Tibial artery (tissue), 4 donors: ENCODE measurements at regions not wholly inside any gene's neighbourhood (a gene's known extent, or its start where the extent isn't known, plus 50 kb on each side); places are given as distances from the start of the nearest gene placed in this dataset.

Experiments
- DNase-seq, 2 donors: peaks; one replicate each; pipeline ENCODE4 v3.0.0-alpha.2; 2019
- H3K27ac ChIP-seq, 2 donors: fragments of 200-600 bp; sonication (generic) in 1 of 2; 1 replicate in 1 of 2; 2 replicates in 1 of 2; pipeline ENCODE4 v1.5.1; 2018 to 2019; ENCODE audit warnings: mild to moderate bottlenecking in 1 of 2
- H3K27me3 ChIP-seq, 2 donors: fragments of 200-600 bp; sonication (generic) in 1 of 2; one replicate each; pipeline versions ENCODE4 v1.5.1 to v1.6.0; 2016 to 2019
- H3K36me3 ChIP-seq, 3 donors: fragments of 200-600 bp; sonication (generic) in 2 of 3; one replicate each; pipeline ENCODE4 v1.5.1; 2016 to 2019; ENCODE audit warnings: mild to moderate bottlenecking in 2 of 3
- H3K4me1 ChIP-seq, 4 donors: fragments of 200-600 bp; sonication (generic) in 2 of 4; 1 replicate in 3 of 4; 2 replicates in 1 of 4; pipeline ENCODE4 v1.5.1; 2016 to 2019
- H3K4me3 ChIP-seq, 2 donors: fragments of 200-600 bp; sonication (generic) in 1 of 2; 1 replicate in 1 of 2; 2 replicates in 1 of 2; pipeline ENCODE4 v1.5.1; 2018 to 2019; ENCODE audit warnings: mild to moderate bottlenecking in 2 of 2
- H3K9me3 ChIP-seq, 3 donors: fragments of 200-600 bp; sonication (generic) in 1 of 3; one replicate each; pipeline ENCODE4 v1.5.1; 2016 to 2019
- CTCF ChIP-seq, 2 experiments: fragments of 200-600 bp in 1 of 2; fragments of 450-650 bp in 1 of 2; IDR thresholded peaks; one replicate each; pipeline ENCODE4 v1.5.1; 2017 to 2019; ENCODE audit warnings: antibody characterized with exemption in 2 of 2, mild to moderate bottlenecking in 1 of 2, moderate library complexity in 1 of 2
- intact Hi-C: fragments of 100-400 bp; cut with DNase I; formaldehyde crosslinking; loops from one replicate; pipeline ENCODE4 v1.15.0; 2023; ENCODE audit warnings: low total_unique reads

GRCh38 chr5:3784854-3785253 is 189.2 kb downstream of the IRX1 start:
- Histone ChIP-seq H3K4me3 (no peak overlapping the region), H3K27me3 (peaks cover 0 to 2% of the 10 kb centered on the region in 2 donors), H3K27ac (no peak overlapping the region), H3K9me3 (no peaks in the 10 kb centered on the region), H3K4me1 (no peaks in the 10 kb centered on the region), H3K36me3 (no peaks in the 10 kb centered on the region)
- intact Hi-C loops: no loop called here
- no peak for DNase-seq
- no peak for TF ChIP-seq CTCF (IDR thresholded peaks at IDR 0.05)

- H3K36me3 ChIP-seq: no peaks in the 10 kb centered on the region
- TF ChIP-seq CTCF (IDR thresholded peaks at IDR 0.05): no peak
- intact Hi-C loops: no loop called here
Measured at GRCh38 chr5:3786165-3786564, 190.5 kb downstream of the IRX1 start.

GRCh38 chr5:3786891-3787430 is 191.3 kb downstream of the IRX1 start:
- no peak for TF ChIP-seq CTCF (IDR thresholded peaks at IDR 0.05)
- intact Hi-C loops: no loop called here

More at GRCh38 chr5:3786165-3786564, 190.5 kb downstream of the IRX1 start:
- DNase-seq: no peak
- Histone ChIP-seq H3K9me3 (no peaks in the 10 kb centered on the region), H3K4me1 (no peaks in the 10 kb centered on the region), H3K27me3 (peaks cover 0 to 3% of the 10 kb centered on the region in 2 donors), H3K4me3 (no peak overlapping the region), H3K27ac (no peak overlapping the region)

DNA sequence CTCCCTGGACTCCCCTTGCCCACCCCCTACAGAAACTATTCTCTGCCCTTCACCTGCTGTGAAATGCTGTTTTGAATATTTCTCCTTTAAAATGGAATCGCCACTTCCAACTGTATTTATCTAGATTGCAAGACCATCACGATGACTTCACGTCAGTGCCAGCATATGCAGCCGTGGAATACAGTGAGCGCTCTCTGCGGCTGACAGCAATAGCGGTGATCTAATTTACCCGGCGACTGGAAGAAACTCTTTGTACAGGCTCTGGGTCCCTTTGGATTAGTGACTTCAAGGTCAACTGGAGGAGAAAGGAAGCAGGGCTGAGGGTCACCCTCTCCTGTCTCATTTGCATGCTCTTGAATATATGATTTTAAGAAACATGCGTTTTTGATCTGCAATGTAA is 192.0 kb downstream of the IRX1 start:
- Histone ChIP-seq H3K27ac (no peak overlapping the region), H3K9me3 (no peaks in the 10 kb centered on the region), H3K4me1 (no peaks in the 10 kb centered on the region), H3K27me3 (peaks cover 0 to 3% of the 10 kb centered on the region in 2 donors), H3K4me3 (no peak overlapping the region), H3K36me3 (no peaks in the 10 kb centered on the region)
- no peak for TF ChIP-seq CTCF (IDR thresholded peaks at IDR 0.05)
- no peak for DNase-seq
- intact Hi-C loops: no loop called here

More at GRCh38 chr5:3786891-3787430, 191.3 kb downstream of the IRX1 start:
- no peak overlapping the region for H3K4me3 ChIP-seq
- H3K27me3 ChIP-seq: peaks cover 0 to 3% of the 10 kb centered on the region in 2 donors
- DNase-seq: no peak
- H3K36me3 ChIP-seq: no peaks in the 10 kb centered on the region
- no peaks in the 10 kb centered on the region for H3K4me1 ChIP-seq
- no peak overlapping the region for H3K27ac ChIP-seq
- H3K9me3 ChIP-seq: no peaks in the 10 kb centered on the region

DNA sequence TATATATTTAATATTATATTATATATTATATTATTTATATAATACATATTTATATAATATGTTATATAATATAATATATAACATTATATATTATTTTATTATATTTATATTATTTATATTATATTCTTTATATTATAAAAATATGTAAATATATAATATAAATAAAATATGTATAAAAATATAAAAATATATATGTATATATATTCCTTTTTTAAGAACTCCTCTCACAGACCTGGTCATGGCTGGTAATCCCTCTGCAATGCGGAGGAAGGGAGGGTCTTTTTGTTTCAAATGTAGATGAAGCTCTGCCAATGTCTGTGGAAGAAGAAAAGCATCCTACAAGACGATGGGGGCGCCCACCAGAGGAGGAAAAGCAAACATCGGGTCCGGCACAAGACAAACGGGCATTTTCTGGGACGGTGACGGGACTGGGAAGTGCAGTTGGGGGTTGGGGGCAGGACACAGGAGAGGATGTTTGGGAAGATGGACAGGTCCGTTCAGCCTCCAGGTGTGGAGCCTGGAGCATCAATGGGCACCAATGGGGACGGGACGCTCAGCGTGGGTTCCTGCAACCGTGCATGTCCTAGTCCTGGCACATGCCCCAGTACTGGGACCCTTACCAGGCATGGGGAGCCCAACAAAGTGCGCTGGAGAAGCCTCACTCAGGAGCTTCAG is 194.0 kb downstream of the IRX1 start:
- intact Hi-C loops: no loop called here
- Histone ChIP-seq H3K27ac (no peak overlapping the region), H3K4me3 (no peak overlapping the region), H3K9me3 (no peaks in the 10 kb centered on the region), H3K4me1 (no peaks in the 10 kb centered on the region), H3K36me3 (no peaks in the 10 kb centered on the region), H3K27me3 (peaks cover 0 to 3% of the 10 kb centered on the region in 2 donors)
- TF ChIP-seq CTCF (IDR thresholded peaks at IDR 0.05): no peak
- no peak for DNase-seq
